ENCODE measurements at regions not wholly inside any gene's neighbourhood (a gene's known extent, or its start where the extent isn't known, plus 50 kb on each side); places are given as distances from the start of the nearest gene placed in this dataset.

GRCh38 chr3:139870000-139870675 lies 64.8 kb upstream of the CLSTN2 start:
- DNase-seq (ENCODE audit: low read depth in 4 of 4, low spot score in 2 of 4), result no peak

GRCh38 chr3:139868773-139869172 lies 66.2 kb upstream of the CLSTN2 start:
- no peak for DNase-seq (ENCODE audit: low read depth in 4 of 4, low spot score in 2 of 4)

GRCh38 chr3:139848660-139849059 lies 86.3 kb upstream of the CLSTN2 start:
- DNase-seq (ENCODE audit: low read depth in 4 of 4, low spot score in 2 of 4), result no peak

- DNase-seq (ENCODE audit: low read depth in 4 of 4, low spot score in 2 of 4), result no peak
Measured at GRCh38 chr3:139846729-139847128, 88.3 kb upstream of the CLSTN2 start.

GRCh38 chr3:139839659-139840058 lies 95.3 kb upstream of the CLSTN2 start:
- DNase-seq (ENCODE audit: low read depth in 4 of 4, low spot score in 2 of 4), result no peak

- no peak for DNase-seq (ENCODE audit: low read depth in 4 of 4, low spot score in 2 of 4)
Measured at GRCh38 chr3:139839014-139839413, 96.0 kb upstream of the CLSTN2 start.

- no peak for DNase-seq (ENCODE audit: low read depth in 4 of 4, low spot score in 2 of 4)
Measured at GRCh38 chr3:139838269-139838957, 96.6 kb upstream of the CLSTN2 start.

- no peak for DNase-seq (ENCODE audit: low read depth in 4 of 4, low spot score in 2 of 4)
Measured at GRCh38 chr3:139836698-139837464, 98.1 kb upstream of the CLSTN2 start.

- no peak for DNase-seq (ENCODE audit: low read depth in 4 of 4, low spot score in 2 of 4)
Measured at GRCh38 chr3:139835830-139836683, 98.9 kb upstream of the CLSTN2 start.

- no peak for DNase-seq (ENCODE audit: low read depth in 4 of 4, low spot score in 2 of 4)
Measured at GRCh38 chr3:139832998-139833397, 102.0 kb upstream of the CLSTN2 start.

GRCh38 chr3:139830817-139831216 lies 104.2 kb upstream of the CLSTN2 start:
- no peak for DNase-seq (ENCODE audit: low read depth in 4 of 4, low spot score in 2 of 4)

- DNase-seq (ENCODE audit: low read depth in 4 of 4, low spot score in 2 of 4), result no peak
Measured at GRCh38 chr3:139827833-139828232, 107.2 kb upstream of the CLSTN2 start.

GRCh38 chr3:139824864-139825263 lies 110.1 kb upstream of the CLSTN2 start:
- no peak for DNase-seq (ENCODE audit: low read depth in 4 of 4, low spot score in 2 of 4)

GRCh38 chr3:139814646-139815045 lies 120.3 kb upstream of the CLSTN2 start:
- no peak for DNase-seq (ENCODE audit: low read depth in 4 of 4, low spot score in 2 of 4)

- DNase-seq (ENCODE audit: low read depth in 4 of 4, low spot score in 2 of 4), result no peak
Measured at GRCh38 chr3:139811331-139811730, 123.7 kb upstream of the CLSTN2 start.

- no peak for DNase-seq (ENCODE audit: low read depth in 4 of 4, low spot score in 2 of 4)
Measured at GRCh38 chr3:139808201-139808600, 126.8 kb upstream of the CLSTN2 start.

- no peak for DNase-seq (ENCODE audit: low read depth in 4 of 4, low spot score in 2 of 4)
Measured at GRCh38 chr3:139803294-139803693, 125.5 kb upstream of the NMNAT3 start.

- DNase-seq (ENCODE audit: low read depth in 4 of 4, low spot score in 2 of 4), result peak in 2 of 4 donors; percentile 46 to 52
Measured at GRCh38 chr3:139797724-139798343, 120.1 kb upstream of the NMNAT3 start.

GRCh38 chr3:139794469-139795265 lies 116.9 kb upstream of the NMNAT3 start:
- DNase-seq (ENCODE audit: low read depth in 4 of 4, low spot score in 2 of 4), result no peak
